ENCODE measurements at regions not wholly inside any gene's neighbourhood (a gene's known extent, or its start where the extent isn't known, plus 50 kb on each side); places are given as distances from the start of the nearest gene placed in this dataset.

GRCh38 chr1:229870381-229870780, 196.7 kb upstream of the GALNT2 start:
- no peak for TF ChIP-seq ZNF610 (tag by site-specific recombination; IDR thresholded peaks at IDR 0.05; ENCODE audit: borderline replicate concordance)
- TF ChIP-seq, protein P1, sequence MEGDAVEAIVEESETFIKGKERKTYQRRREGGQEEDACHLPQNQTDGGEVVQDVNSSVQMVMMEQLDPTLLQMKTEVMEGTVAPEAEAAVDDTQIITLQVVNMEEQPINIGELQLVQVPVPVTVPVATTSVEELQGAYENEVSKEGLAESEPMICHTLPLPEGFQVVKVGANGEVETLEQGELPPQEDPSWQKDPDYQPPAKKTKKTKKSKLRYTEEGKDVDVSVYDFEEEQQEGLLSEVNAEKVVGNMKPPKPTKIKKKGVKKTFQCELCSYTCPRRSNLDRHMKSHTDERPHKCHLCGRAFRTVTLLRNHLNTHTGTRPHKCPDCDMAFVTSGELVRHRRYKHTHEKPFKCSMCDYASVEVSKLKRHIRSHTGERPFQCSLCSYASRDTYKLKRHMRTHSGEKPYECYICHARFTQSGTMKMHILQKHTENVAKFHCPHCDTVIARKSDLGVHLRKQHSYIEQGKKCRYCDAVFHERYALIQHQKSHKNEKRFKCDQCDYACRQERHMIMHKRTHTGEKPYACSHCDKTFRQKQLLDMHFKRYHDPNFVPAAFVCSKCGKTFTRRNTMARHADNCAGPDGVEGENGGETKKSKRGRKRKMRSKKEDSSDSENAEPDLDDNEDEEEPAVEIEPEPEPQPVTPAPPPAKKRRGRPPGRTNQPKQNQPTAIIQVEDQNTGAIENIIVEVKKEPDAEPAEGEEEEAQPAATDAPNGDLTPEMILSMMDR (tag by site-specific recombination; IDR thresholded peaks at IDR 0.05), result no peak
- TF ChIP-seq TCF7L2 (IDR thresholded peaks at IDR 0.05; ENCODE audit: borderline replicate concordance, low read depth, low read length), result no peak

All from HEK293 (cell line).